H1 (cell line): ENCODE measurements at regions not wholly inside any gene's neighbourhood (a gene's known extent, or its start where the extent isn't known, plus 50 kb on each side); places are given as distances from the start of the nearest gene placed in this dataset.

Experiments used
- CTCF ChIA-PET: fragments of 300-600 bp; sonication (Branson Sonifier 250); formaldehyde crosslinking; loops from one replicate; lab custom pipeline; 2021; ENCODE audit not compliant: partially characterized antibody; lab: Charles Lee
- POLR2A ChIA-PET: fragments of 300-600 bp; sonication (Branson Sonifier 250); formaldehyde crosslinking; loops from one replicate; lab custom pipeline; 2021; ENCODE audit warnings: inconsistent platforms; ENCODE audit not compliant: partially characterized antibody; lab: Charles Lee
- DNase-seq, 2 experiments: peaks; one replicate each; pipeline versions ENCODE4 v3.0.0 to v3.0.0-alpha.2; 2010 to 2022; ENCODE audit warnings: low spot score in 2 of 2, low read depth in 1 of 2, mixed read lengths in 1 of 2
- FAIRE-seq: peaks from 2 replicates; lab custom pipeline; 2011; peaks lifted over from hg19 to GRCh38; lab: Jason Lieb, UNC
- H2AFZ ChIP-seq: 2 replicates; pipeline ENCODE4 v1.8.1; 2012; ENCODE audit warnings: low read length, inconsistent platforms
- H2AK5ac ChIP-seq: 2 replicates; pipeline ENCODE4 v1.6.1; 2013; ENCODE audit warnings: low read depth, low read length
- H2BK120ac ChIP-seq: replicated peaks from 2 replicates; pipeline ENCODE3; 2013; ENCODE audit warnings: low read depth, low read length, inconsistent platforms
- H2BK12ac ChIP-seq: 2 replicates; pipeline ENCODE4 v1.6.1; 2013; ENCODE audit warnings: low read depth, low read length
- H2BK15ac ChIP-seq: 2 replicates; pipeline ENCODE4 v1.6.1; 2013; ENCODE audit warnings: low read length
- H2BK20ac ChIP-seq: 2 replicates; pipeline ENCODE4 v1.6.1; 2013; ENCODE audit warnings: low read length
- H2BK5ac ChIP-seq: 2 replicates; pipeline ENCODE4 v1.6.1; 2013; ENCODE audit warnings: low read depth, low read length
- H3K14ac ChIP-seq: 2 replicates; pipeline ENCODE4 v1.6.1; 2013; ENCODE audit warnings: inconsistent platforms; ENCODE audit not compliant: insufficient read length
- H3K18ac ChIP-seq: 2 replicates; pipeline ENCODE4 v1.6.1; 2013; ENCODE audit warnings: low read length; ENCODE audit errors: extremely low read depth
- H3K23ac ChIP-seq: 2 replicates; pipeline ENCODE4 v1.6.1; 2013; ENCODE audit warnings: inconsistent platforms; ENCODE audit not compliant: insufficient read length
- H3K23me2 ChIP-seq: 2 replicates; pipeline ENCODE4 v1.6.1; 2013; ENCODE audit warnings: low read depth, low read length
- H3K27ac ChIP-seq: 2 replicates; pipeline ENCODE4 v1.6.1; 2011; ENCODE audit warnings: low read depth, low read length, inconsistent platforms
- H3K27me3 ChIP-seq, 4 experiments: replicated peaks in 1 of 4; 1 replicate in 1 of 4; 2 replicates in 3 of 4; pipeline versions ENCODE4 v1.6.1 to v1.8.1; 2011 to 2013; ENCODE audit warnings: low read length in 3 of 4, mild to moderate bottlenecking in 3 of 4, inconsistent platforms in 2 of 4, mixed read lengths in 2 of 4, moderate library complexity in 1 of 4; ENCODE audit not compliant: control insufficient read depth in 3 of 4, insufficient read depth in 3 of 4; ENCODE audit errors: extremely low read depth in 1 of 4
- H3K36me3 ChIP-seq, 4 experiments: 2 replicates each; pipeline versions ENCODE4 v1.6.1 to v1.8.1; 2011 to 2013; ENCODE audit warnings: mild to moderate bottlenecking in 4 of 4, low read length in 3 of 4, moderate library complexity in 2 of 4, control low read depth in 1 of 4, inconsistent platforms in 1 of 4; ENCODE audit not compliant: insufficient read depth in 4 of 4, control insufficient read depth in 2 of 4
- H3K4ac ChIP-seq: replicated peaks from 2 replicates; pipeline ENCODE3; 2013; ENCODE audit warnings: low read length, low read depth, mixed read lengths, inconsistent platforms; ENCODE audit not compliant: insufficient read length
- H3K4me1 ChIP-seq, 4 experiments: replicated peaks in 1 of 4; 1 replicate in 1 of 4; 2 replicates in 3 of 4; pipeline versions ENCODE4 v1.6.1 to v1.8.1; 2011 to 2013; ENCODE audit warnings: low read length in 3 of 4, inconsistent platforms in 2 of 4, mixed read lengths in 1 of 4; ENCODE audit not compliant: insufficient read depth in 4 of 4, control insufficient read depth in 3 of 4
- H3K4me2 ChIP-seq, 2 experiments: 2 replicates each; pipeline versions ENCODE4 v1.6.1 to v1.8.1; 2011 to 2013; ENCODE audit warnings: low read depth in 2 of 2, low read length in 2 of 2, control low read depth in 1 of 2, inconsistent platforms in 1 of 2, mild to moderate bottlenecking in 1 of 2; ENCODE audit not compliant: insufficient read depth in 1 of 2
- H3K4me3 ChIP-seq, 4 experiments: fragments of 200-600, 300-600 bp in 1 of 4; sonication (generic), shearing (Covaris generic), sonication (Bioruptor Twin) in 1 of 4; 2 replicates each; pipeline versions ENCODE4 v1.5.1 to v1.8.1; 2011 to 2016; ENCODE audit warnings: low read length in 4 of 4, low read depth in 3 of 4, control low read depth in 2 of 4, inconsistent platforms in 2 of 4, mild to moderate bottlenecking in 2 of 4, mixed read lengths in 1 of 4, moderate library complexity in 1 of 4; ENCODE audit not compliant: insufficient read depth in 2 of 4; ENCODE audit errors: extremely low read depth in 1 of 4
- H3K56ac ChIP-seq: replicated peaks from 2 replicates; pipeline ENCODE3; 2013; ENCODE audit warnings: low read depth, mild to moderate bottlenecking, mixed read lengths, low read length, inconsistent platforms; ENCODE audit not compliant: insufficient read length
- H3K79me1 ChIP-seq: 2 replicates; pipeline ENCODE4 v1.6.1; 2013; ENCODE audit warnings: low read depth, low read length, control low read depth
- H3K79me2 ChIP-seq, 2 experiments: 2 replicates each; pipeline versions ENCODE4 v1.6.1 to v1.8.1; 2012 to 2013; ENCODE audit warnings: low read length in 2 of 2, mild to moderate bottlenecking in 2 of 2, inconsistent platforms in 1 of 2; ENCODE audit not compliant: insufficient read depth in 2 of 2, control insufficient read depth in 1 of 2
- H3K9ac ChIP-seq, 4 experiments: replicated peaks in 1 of 4; 1 replicate in 1 of 4; 2 replicates in 3 of 4; pipeline versions ENCODE4 v1.6.1 to v1.8.1; 2011 to 2013; ENCODE audit warnings: low read depth in 3 of 4, low read length in 3 of 4, control low read depth in 2 of 4, mild to moderate bottlenecking in 2 of 4, moderate library complexity in 2 of 4, inconsistent platforms in 1 of 4; ENCODE audit errors: extremely low read depth in 1 of 4
- H3K9me3 ChIP-seq, 2 experiments: 2 replicates each; pipeline versions ENCODE4 v1.6.1 to v1.8.1; 2012 to 2013; ENCODE audit warnings: mild to moderate bottlenecking in 2 of 2, moderate library complexity in 2 of 2, control low read depth in 1 of 2, inconsistent platforms in 1 of 2, low read depth in 1 of 2, low read length in 1 of 2, mixed read lengths in 1 of 2; ENCODE audit not compliant: insufficient read depth in 2 of 2
- H4K20me1 ChIP-seq, 2 experiments: replicated peaks in 1 of 2; 2 replicates each; pipeline versions ENCODE3 to v1.8.1; 2011 to 2013; ENCODE audit warnings: inconsistent platforms in 2 of 2, low read length in 2 of 2, mild to moderate bottlenecking in 1 of 2; ENCODE audit not compliant: insufficient read depth in 2 of 2, control insufficient read depth in 1 of 2
- H4K5ac ChIP-seq: 2 replicates; pipeline ENCODE4 v1.6.1; 2013; ENCODE audit warnings: low read length, low read depth, mixed read lengths, inconsistent platforms; ENCODE audit not compliant: insufficient read length
- H4K8ac ChIP-seq: 2 replicates; pipeline ENCODE4 v1.8.0; 2013; ENCODE audit warnings: mild to moderate bottlenecking, moderate library complexity, low read length, inconsistent platforms; ENCODE audit not compliant: insufficient read depth; ENCODE audit errors: extremely low read depth
- H4K91ac ChIP-seq: replicated peaks from 2 replicates; pipeline ENCODE3; 2013; ENCODE audit warnings: low read length, mixed read lengths, inconsistent platforms; ENCODE audit not compliant: insufficient read length
- BCL11A ChIP-seq, 2 experiments: IDR thresholded peaks; one replicate each; pipeline ENCODE4 v1.6.1; 2011; ENCODE audit warnings: low read depth in 2 of 2, low read length in 2 of 2, mild to moderate bottlenecking in 2 of 2
- CTBP2 ChIP-seq: IDR thresholded peaks from 2 replicates; pipeline ENCODE4 v1.7.0; 2011; ENCODE audit warnings: borderline replicate concordance, mild to moderate bottlenecking, moderate library complexity, mixed read lengths, low read length; ENCODE audit not compliant: insufficient read depth, insufficient read length
- FOSL1 ChIP-seq: IDR thresholded peaks from 2 replicates; pipeline ENCODE4 v1.6.1; 2011; ENCODE audit warnings: mild to moderate bottlenecking, low read depth, low read length, moderate library complexity; ENCODE audit not compliant: insufficient read depth
- NANOG ChIP-seq: IDR thresholded peaks from 2 replicates; pipeline ENCODE4 v1.6.1; 2011; ENCODE audit warnings: low read length, low read depth, mild to moderate bottlenecking, inconsistent platforms; ENCODE audit not compliant: insufficient read depth, poor library complexity, severe bottlenecking
- SUZ12 ChIP-seq: fragments of 200-600 bp; sonication (generic); IDR thresholded peaks from 2 replicates; pipeline ENCODE4 v1.6.1; 2012; ENCODE audit warnings: mild to moderate bottlenecking, inconsistent platforms, low read length, moderate library complexity, mixed read lengths
- WGBS, 2 experiments: shearing (Covaris generic) in 1 of 2; methylation state at CpG; one replicate each; pipeline versions ENCODE4 v1.1.6 to v1.1.7; 2013 to 2015; ENCODE audit warnings: low lambda C conversion rate in 2 of 2, mixed read lengths in 2 of 2, inconsistent platforms in 1 of 2, low coverage in 1 of 2, missing lambda C conversion rate in 1 of 2; ENCODE audit not compliant: insufficient replicate concordance in 2 of 2, insufficient coverage in 1 of 2, insufficient read length in 1 of 2; ENCODE audit errors: extremely low coverage in 1 of 2, missing lambda C conversion rate in 1 of 2; 5-methylcytosine and 5-hydroxymethylcytosine counted together

DNA sequence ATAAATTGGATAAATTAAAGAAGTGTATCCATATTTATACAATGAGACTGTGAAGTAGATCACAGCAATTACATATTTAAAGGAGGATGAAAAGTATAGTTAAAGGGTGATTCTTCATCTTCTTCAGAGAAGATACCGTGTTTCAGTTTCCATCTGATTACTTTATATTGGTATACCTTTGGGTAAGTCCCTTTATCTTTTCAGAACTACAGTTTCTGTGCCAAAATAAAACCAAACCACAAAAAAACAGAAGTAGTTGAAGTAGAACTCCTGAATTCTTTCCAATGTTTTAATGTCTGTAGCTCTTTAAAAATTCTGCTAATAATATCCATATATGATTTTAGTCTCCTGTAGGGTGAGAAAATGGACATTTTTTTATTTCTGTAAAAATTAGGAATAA is 231.2 kb upstream of the LINC00305 start:
- Histone ChIP-seq H4K8ac (no peak overlapping the region), H2BK15ac (no peak overlapping the region), H3K27me3 (no peaks in the 10 kb centered on the region), H2BK120ac (no peak overlapping the region), H2AK5ac (no peak overlapping the region), H3K27ac (no peak overlapping the region), H3K23ac (no peak overlapping the region), H3K56ac (no peak overlapping the region), H3K4me2 (no peak overlapping the region), H3K4me3 (no peak overlapping the region), H2BK12ac (no peak overlapping the region), H3K79me1 (no peaks in the 10 kb centered on the region), H4K91ac (no peak overlapping the region), H3K23me2 (no peaks in the 10 kb centered on the region), H3K9me3 (no peaks in the 10 kb centered on the region), H4K5ac (no peak overlapping the region), H3K9ac (no peak overlapping the region), H2BK20ac (no peak overlapping the region), H3K4ac (no peak overlapping the region), H3K79me2 (no peaks in the 10 kb centered on the region), H3K36me3 (no peaks in the 10 kb centered on the region), H2BK5ac (no peak overlapping the region), H3K18ac (no peak overlapping the region), H4K20me1 (no peaks in the 10 kb centered on the region), H3K14ac (no peak overlapping the region), H3K4me1 (no peaks in the 10 kb centered on the region; a peak in 1 of 7 replicates), H2AFZ (no peak overlapping the region)
- CTCF ChIA-PET: no interaction called here
- whole genome bisulfite sequencing, 2 experiments: 96% methylated on average over 1 of the region's 1 CpG; no CpG with 5 or more reads in 1 of the 2 experiments
- DNase-seq (no peak), FAIRE-seq (no peak)
- TF ChIP-seq FOSL1: no peak
- no peak for TF ChIP-seq NANOG
- no peak for TF ChIP-seq BCL11A (IDR thresholded peaks at IDR 0.05; ENCODE audit: low read depth in 2 of 2, low read length in 2 of 2)
- no peak for TF ChIP-seq SUZ12
- no peak for TF ChIP-seq CTBP2
- POLR2A ChIA-PET: no interaction called here
